GM23338 (cell line): ENCODE measurements at regions not wholly inside any gene's neighbourhood (a gene's known extent, or its start where the extent isn't known, plus 50 kb on each side); places are given as distances from the start of the nearest gene placed in this dataset.
A peak's percentile ranks its signal among the peaks of the same experiment; 100 is the strongest.

Source experiments
- ATAC-seq: fragments of 200-7000 bp; cut with Tn5 transposase; 3 replicates; pipeline ENCODE4 v1.9.1; 2020
- DNase-seq: peaks from one replicate; pipeline ENCODE4 v3.0.0-alpha.2; 2015; ENCODE audit warnings: low spot score
- H2AFZ ChIP-seq: fragments of 200-600 bp; sonication (generic); 2 replicates; pipeline ENCODE4 v1.8.0; 2016; ENCODE audit warnings: antibody characterized with exemption, mild to moderate bottlenecking, moderate library complexity
- H3F3A ChIP-seq: fragments of 200-600 bp; sonication (generic); replicated peaks from 2 replicates; pipeline ENCODE4 v1.8.0; 2017; ENCODE audit warnings: antibody characterized with exemption, mixed run types, low read depth
- H3K27ac ChIP-seq: fragments of 200-600 bp; sonication (generic); 2 replicates; pipeline ENCODE4 v1.6.1; 2016; ENCODE audit warnings: low read depth
- H3K27me3 ChIP-seq: fragments of 200-600 bp; sonication (generic); 2 replicates; pipeline ENCODE4 v1.8.0; 2016; ENCODE audit warnings: mild to moderate bottlenecking, mixed run types, moderate library complexity; ENCODE audit not compliant: insufficient read depth
- H3K36me3 ChIP-seq: fragments of 200-600 bp; sonication (generic); 2 replicates; pipeline ENCODE4 v1.8.0; 2016; ENCODE audit warnings: mild to moderate bottlenecking; ENCODE audit not compliant: insufficient read depth
- H3K4me1 ChIP-seq: fragments of 200-600 bp; sonication (generic); 2 replicates; pipeline ENCODE4 v1.8.0; 2016; ENCODE audit warnings: mild to moderate bottlenecking, moderate library complexity; ENCODE audit not compliant: insufficient read depth
- H3K4me2 ChIP-seq: fragments of 200-600 bp; sonication (generic); 2 replicates; pipeline ENCODE4 v1.7.1; 2017; ENCODE audit warnings: mixed run types
- H3K4me3 ChIP-seq: fragments of 200-600 bp; sonication (generic); 2 replicates; pipeline ENCODE4 v1.6.1; 2016; ENCODE audit warnings: mixed run types
- H3K79me2 ChIP-seq: fragments of 200-600 bp; sonication (generic); replicated peaks from 2 replicates; pipeline ENCODE4 v1.8.0; 2017; ENCODE audit warnings: mild to moderate bottlenecking; ENCODE audit not compliant: insufficient read depth
- H3K9me2 ChIP-seq: fragments of 200-600 bp; sonication (generic); 2 replicates; pipeline ENCODE4 v1.8.0; 2017; ENCODE audit not compliant: insufficient read depth
- H4K20me1 ChIP-seq: fragments of 200-600 bp; sonication (generic); replicated peaks from 2 replicates; pipeline ENCODE4 v1.8.0; 2017; ENCODE audit warnings: mild to moderate bottlenecking; ENCODE audit not compliant: insufficient read depth
- H3K27ac Mint-ChIP-seq: 2 replicates; pipeline ENCODE4 v1.8.0; 2020; ENCODE audit warnings: inconsistent platforms, mild to moderate bottlenecking, moderate library complexity, mixed read lengths
- H3K27me3 Mint-ChIP-seq: 3 replicates; pipeline ENCODE4 v1.8.0; 2022; ENCODE audit warnings: low read depth, mild to moderate bottlenecking, moderate library complexity, mixed read lengths, inconsistent platforms; ENCODE audit not compliant: insufficient read depth, poor library complexity
- H3K36me3 Mint-ChIP-seq: 3 replicates; pipeline ENCODE4 v1.8.0; 2021; ENCODE audit warnings: low read depth, mild to moderate bottlenecking, inconsistent platforms, moderate library complexity, mixed read lengths
- H3K4me1 Mint-ChIP-seq: 3 replicates; pipeline ENCODE4 v1.8.0; 2020; ENCODE audit warnings: mild to moderate bottlenecking, inconsistent platforms, mixed read lengths
- H3K4me3 Mint-ChIP-seq: 3 replicates; pipeline ENCODE4 v1.8.0; 2021; ENCODE audit warnings: moderate library complexity, mild to moderate bottlenecking, inconsistent platforms, mixed read lengths
- H3K9me3 Mint-ChIP-seq: 3 replicates; pipeline ENCODE4 v1.8.0; 2020; ENCODE audit warnings: moderate library complexity, mild to moderate bottlenecking, inconsistent platforms, mixed read lengths
- CTCF ChIP-seq, 2 experiments: fragments of 200-600 bp in 1 of 2; sonication (generic) in 1 of 2; conservative IDR thresholded peaks; 2 replicates each; pipeline versions ENCODE4 v1.5.1 to v1.6.1; 2016 to 2017; ENCODE audit warnings: antibody characterized with exemption in 2 of 2, low read depth in 2 of 2, mild to moderate bottlenecking in 2 of 2, moderate library complexity in 1 of 2
- ETS1 ChIP-seq: IDR thresholded peaks from 2 replicates; pipeline ENCODE4 v1.6.1; 2016; ENCODE audit warnings: antibody characterized with exemption
- EZH2 ChIP-seq: fragments of 200-600 bp; sonication (generic); IDR thresholded peaks from one replicate; pipeline ENCODE4 v1.8.0; 2017; ENCODE audit warnings: antibody characterized with exemption, mild to moderate bottlenecking, low read depth; ENCODE audit not compliant: unreplicated experiment
- JUNB ChIP-seq: IDR thresholded peaks from one replicate; pipeline ENCODE4 v1.6.1; 2016; ENCODE audit warnings: antibody characterized with exemption; ENCODE audit not compliant: unreplicated experiment
- NANOG ChIP-seq: IDR thresholded peaks from 2 replicates; pipeline ENCODE4 v1.6.1; 2016; ENCODE audit warnings: antibody characterized with exemption, borderline replicate concordance
- POLR2AphosphoS5 ChIP-seq: IDR thresholded peaks from 2 replicates; pipeline ENCODE4 v1.6.1; 2016; ENCODE audit warnings: antibody characterized with exemption, low read depth
- ZNF114 ChIP-seq: fragments of 250-450 bp; sonication (Bioruptor Pico); IDR thresholded peaks from 2 replicates; pipeline ENCODE4 v1.5.0; 2020; ENCODE audit warnings: mild to moderate bottlenecking, moderate library complexity
- ZNF331 ChIP-seq: fragments of 250-450 bp; sonication (Bioruptor Pico); IDR thresholded peaks from 2 replicates; pipeline ENCODE4 v1.5.0; 2020; ENCODE audit warnings: low read depth, mild to moderate bottlenecking, moderate library complexity
- ZNF462 ChIP-seq: fragments of 250-450 bp; sonication (Bioruptor Pico); IDR thresholded peaks from 2 replicates; pipeline ENCODE4 v1.5.0; 2020; ENCODE audit warnings: mild to moderate bottlenecking, moderate library complexity

- peaks cover 8% of the 10 kb centered on the region for H3K4me1 ChIP-seq
- Mint-ChIP-seq H3K4me1 (peaks cover 15% of the 10 kb centered on the region), H3K4me3 (no peak overlapping the region), H3K36me3 (no peaks in the 10 kb centered on the region), H3K27me3 (peaks cover 7% of the 10 kb centered on the region), H3K27ac (no peak overlapping the region; the same call in 1 of the 2 replicates), H3K9me3 (no peaks in the 10 kb centered on the region)
- H3K4me2 ChIP-seq: no peak overlapping the region
- H3K4me3 ChIP-seq: no peak overlapping the region
- no peak overlapping the region for H3K27ac ChIP-seq
- peak; percentile 35 for DNase-seq
- H3F3A ChIP-seq: no peaks in the 10 kb centered on the region
- H2AFZ ChIP-seq: peak overlapping the region; percentile 95
- H3K9me2 ChIP-seq: peaks cover 7% of the 10 kb centered on the region; the same call in 1 of the 2 replicates
- peak; percentile 85 for ATAC-seq
- no peaks in the 10 kb centered on the region for H3K79me2 ChIP-seq
- H4K20me1 ChIP-seq: no peaks in the 10 kb centered on the region
- peak; percentile 45 to 64 for TF ChIP-seq CTCF (conservative IDR thresholded peaks at IDR 0.05; ENCODE audit: low read depth in 2 of 2)
- no peak for TF ChIP-seq JUNB
- no peaks in the 10 kb centered on the region for H3K27me3 ChIP-seq
- H3K36me3 ChIP-seq: no peaks in the 10 kb centered on the region
These were observed 101.6 kb upstream of the CPEB4 start for GRCh38 chr5:173786286-173787187.

GRCh38 chr5:173789031-173789920 is 98.9 kb upstream of the CPEB4 start:
- peak overlapping the region; percentile 28; the same call in 1 of the 2 replicates for H2AFZ ChIP-seq
- ATAC-seq (no peak), DNase-seq (no peak)
- no peak overlapping the region for H3K4me2 ChIP-seq
- H3K4me1 ChIP-seq: peaks cover 5% of the 10 kb centered on the region; the same call in 1 of the 2 replicates
- H3K79me2 ChIP-seq: no peaks in the 10 kb centered on the region
- H3K4me3 Mint-ChIP-seq: no peak overlapping the region
- H3K9me3 Mint-ChIP-seq: no peaks in the 10 kb centered on the region
- peaks cover 9% of the 10 kb centered on the region for H3K4me1 Mint-ChIP-seq
- no peaks in the 10 kb centered on the region for H3F3A ChIP-seq
- no peaks in the 10 kb centered on the region for H3K36me3 Mint-ChIP-seq
- H3K9me2 ChIP-seq: peaks cover 7% of the 10 kb centered on the region; the same call in 1 of the 2 replicates
- H3K27ac Mint-ChIP-seq: no peak overlapping the region
- no peak overlapping the region for H3K27ac ChIP-seq
- no peaks in the 10 kb centered on the region for H4K20me1 ChIP-seq
- no peak overlapping the region for H3K4me3 ChIP-seq
- no peaks in the 10 kb centered on the region for H3K36me3 ChIP-seq
- H3K27me3 Mint-ChIP-seq: peaks cover 9% of the 10 kb centered on the region
- H3K27me3 ChIP-seq: no peaks in the 10 kb centered on the region
- no peak for TF ChIP-seq ZNF331
- TF ChIP-seq EZH2: no peak
- TF ChIP-seq ZNF114 (CRISPR knock-in tag): no peak
- no peak for TF ChIP-seq POLR2AphosphoS5
- TF ChIP-seq NANOG: no peak
- no peak for TF ChIP-seq ZNF462
- no peak for TF ChIP-seq ETS1
